Progenitor cell of endocrine pancreas (in vitro differentiated cells): ENCODE measurements at regions not wholly inside any gene's neighbourhood (a gene's known extent, or its start where the extent isn't known, plus 50 kb on each side); places are given as distances from the start of the nearest gene placed in this dataset.

Experiments
- DNase-seq: peaks from one replicate; pipeline ENCODE4 v3.0.0; 2021; ENCODE audit warnings: low spot score; ENCODE audit not compliant: unreplicated experiment
- H3K27ac Mint-ChIP-seq: 2 replicates; pipeline ENCODE4 v1.8.0; 2021; ENCODE audit warnings: mild to moderate bottlenecking, moderate library complexity, mixed read lengths
- H3K27me3 Mint-ChIP-seq: 2 replicates; pipeline ENCODE4 v1.8.0; 2021; ENCODE audit warnings: mixed read lengths
- H3K36me3 Mint-ChIP-seq: 2 replicates; pipeline ENCODE4 v1.8.0; 2022; ENCODE audit warnings: mixed read lengths; ENCODE audit not compliant: insufficient read depth
- H3K4me1 Mint-ChIP-seq: 2 replicates; pipeline ENCODE4 v1.8.0; 2021; ENCODE audit warnings: low read depth, mixed read lengths
- H3K4me3 Mint-ChIP-seq: 2 replicates; pipeline ENCODE4 v1.8.0; 2021; ENCODE audit warnings: low read depth, mild to moderate bottlenecking, moderate library complexity, mixed read lengths
- H3K9me3 Mint-ChIP-seq: 2 replicates; pipeline ENCODE4 v1.8.0; 2021; ENCODE audit warnings: low read depth, mixed read lengths
- CTCF ChIP-seq: fragments of 200-600 bp; sonication (generic); IDR thresholded peaks from one replicate; pipeline ENCODE4 v1.5.0; 2021; ENCODE audit warnings: antibody characterized with exemption, mild to moderate bottlenecking; ENCODE audit not compliant: unreplicated experiment

- Mint-ChIP-seq H3K4me1 (no peaks in the 10 kb centered on the region), H3K27ac (no peak overlapping the region), H3K9me3 (no peaks in the 10 kb centered on the region)
These were observed 277.3 kb downstream of the DMRT2 start for GRCh38 chr9:1327467-1327866.

GRCh38 chr9:1328341-1328740 is 278.2 kb downstream of the DMRT2 start:
- DNase-seq, result no peak
- H3K27me3 Mint-ChIP-seq, result no peaks in the 10 kb centered on the region
- no peaks in the 10 kb centered on the region for H3K9me3 Mint-ChIP-seq
- no peaks in the 10 kb centered on the region for H3K36me3 Mint-ChIP-seq
- H3K4me1 Mint-ChIP-seq, result no peaks in the 10 kb centered on the region
- TF ChIP-seq CTCF, result no peak
- H3K4me3 Mint-ChIP-seq, result no peak overlapping the region
- no peak overlapping the region for H3K27ac Mint-ChIP-seq

More at GRCh38 chr9:1327467-1327866, 277.3 kb downstream of the DMRT2 start:
- Mint-ChIP-seq H3K27me3 (peaks cover 2% of the 10 kb centered on the region), H3K36me3 (no peaks in the 10 kb centered on the region), H3K4me3 (no peak overlapping the region)
- no peak for DNase-seq
- TF ChIP-seq CTCF, result no peak

GRCh38 chr9:1331546-1332038 is 281.4 kb downstream of the DMRT2 start:
- H3K27ac Mint-ChIP-seq, result no peak overlapping the region
- DNase-seq, result no peak
- H3K27me3 Mint-ChIP-seq, result no peaks in the 10 kb centered on the region
- no peaks in the 10 kb centered on the region for H3K9me3 Mint-ChIP-seq
- no peaks in the 10 kb centered on the region for H3K36me3 Mint-ChIP-seq
- H3K4me3 Mint-ChIP-seq, result no peak overlapping the region
- TF ChIP-seq CTCF, result no peak
- H3K4me1 Mint-ChIP-seq, result no peaks in the 10 kb centered on the region

- H3K27ac Mint-ChIP-seq, result no peak overlapping the region
- TF ChIP-seq CTCF, result no peak
- no peaks in the 10 kb centered on the region for H3K9me3 Mint-ChIP-seq
- no peak overlapping the region for H3K4me3 Mint-ChIP-seq
- no peaks in the 10 kb centered on the region for H3K27me3 Mint-ChIP-seq
- no peak for DNase-seq
- no peaks in the 10 kb centered on the region for H3K4me1 Mint-ChIP-seq
- H3K36me3 Mint-ChIP-seq, result no peaks in the 10 kb centered on the region
These were observed 282.0 kb downstream of the DMRT2 start for GRCh38 chr9:1332156-1332555.

- H3K27me3 Mint-ChIP-seq, result peaks cover under 1% of the 10 kb centered on the region
These were observed 285.0 kb downstream of the DMRT2 start for GRCh38 chr9:1335174-1335573.

More at GRCh38 chr9:1335174-1335573, 285.0 kb downstream of the DMRT2 start:
- DNase-seq, result no peak
- H3K4me1 Mint-ChIP-seq, result no peaks in the 10 kb centered on the region
- no peak overlapping the region for H3K27ac Mint-ChIP-seq
- TF ChIP-seq CTCF, result no peak
- H3K4me3 Mint-ChIP-seq, result no peak overlapping the region
- H3K9me3 Mint-ChIP-seq, result no peaks in the 10 kb centered on the region
- no peaks in the 10 kb centered on the region for H3K36me3 Mint-ChIP-seq
